ENCODE measurements at regions not wholly inside any gene's neighbourhood (a gene's known extent, or its start where the extent isn't known, plus 50 kb on each side); places are given as distances from the start of the nearest gene placed in this dataset.

GRCh38 chr16:66135838-66136237, 230.7 kb upstream of the CDH5 start:
- Histone ChIP-seq H3K27me3 (no peaks in the 10 kb centered on the region), H3K4me1 (no peaks in the 10 kb centered on the region), H3K27ac (no peak overlapping the region), H3K4me3 (no peak overlapping the region), H3K36me3 (replicated peaks in 1 of 2; ENCODE audit: insufficient read depth in 1 of 2, low read depth in 2 of 2) (no peaks in the 10 kb centered on the region), H3K9me3 (no peaks in the 10 kb centered on the region)
- TF ChIP-seq POLR2A (IDR thresholded peaks at IDR 0.05): no peak
- TF ChIP-seq CTCF (IDR thresholded peaks at IDR 0.05): no peak
- WGBS, 2 donors: 89 to 94% methylated on average over 4 to 5 of the region's 5 CpGs
- intact Hi-C loops (cut with DNase I): no loop called here
- DNase-seq (no peak), ATAC-seq (no peak)

- H3K4me3 ChIP-seq: no peak overlapping the region
- H3K27ac ChIP-seq: no peak overlapping the region
- no peaks in the 10 kb centered on the region for H3K9me3 ChIP-seq
- H3K36me3 ChIP-seq (replicated peaks in 1 of 2; ENCODE audit: insufficient read depth in 1 of 2, low read depth in 2 of 2): no peaks in the 10 kb centered on the region
- ATAC-seq (no peak), DNase-seq (peak in 3 of 4 donors; percentile 12 to 19 (median 13))
- WGBS, 2 donors: 31 to 39% methylated on average over 4 of the region's 4 CpGs
- H3K4me1 ChIP-seq: no peaks in the 10 kb centered on the region
- intact Hi-C loops (cut with DNase I): no loop called here
- no peak for TF ChIP-seq POLR2A (IDR thresholded peaks at IDR 0.05)
- no peak for TF ChIP-seq CTCF (IDR thresholded peaks at IDR 0.05)
- H3K27me3 ChIP-seq: no peaks in the 10 kb centered on the region
Observed at GRCh38 chr16:66135421-66135831, 231.1 kb upstream of the CDH5 start.

GRCh38 chr16:66134875-66135274, 231.6 kb upstream of the CDH5 start:
- TF ChIP-seq CTCF (IDR thresholded peaks at IDR 0.05): no peak
- no peak for TF ChIP-seq POLR2A (IDR thresholded peaks at IDR 0.05)
- DNase-seq (no peak), ATAC-seq (no peak)
- Histone ChIP-seq H3K36me3 (replicated peaks in 1 of 2; ENCODE audit: insufficient read depth in 1 of 2, low read depth in 2 of 2) (no peaks in the 10 kb centered on the region), H3K27me3 (no peaks in the 10 kb centered on the region), H3K4me1 (no peaks in the 10 kb centered on the region), H3K9me3 (no peaks in the 10 kb centered on the region), H3K27ac (no peak overlapping the region), H3K4me3 (no peak overlapping the region)
- 49 to 53% methylated on average over 4 to 5 of the region's 5 CpGs for WGBS, 2 donors
- intact Hi-C loops (cut with DNase I): no loop called here

- intact Hi-C loops (cut with DNase I): no loop called here
- no peak overlapping the region for H3K4me3 ChIP-seq
- DNase-seq (no peak), ATAC-seq (no peak)
- no peaks in the 10 kb centered on the region for H3K36me3 ChIP-seq (replicated peaks in 1 of 2; ENCODE audit: insufficient read depth in 1 of 2, low read depth in 2 of 2)
- no peaks in the 10 kb centered on the region for H3K4me1 ChIP-seq
- no peak overlapping the region for H3K27ac ChIP-seq
- H3K27me3 ChIP-seq: no peaks in the 10 kb centered on the region
- TF ChIP-seq CTCF (IDR thresholded peaks at IDR 0.05) (no peak), POLR2A (IDR thresholded peaks at IDR 0.05) (no peak)
- no peaks in the 10 kb centered on the region for H3K9me3 ChIP-seq
- 53 to 57% methylated on average over 6 of the region's 6 CpGs for WGBS, 2 donors
Observed at GRCh38 chr16:66133643-66134338, 232.7 kb upstream of the CDH5 start.

- Histone ChIP-seq H3K27me3 (no peaks in the 10 kb centered on the region), H3K9me3 (no peaks in the 10 kb centered on the region), H3K27ac (no peak overlapping the region), H3K4me3 (no peak overlapping the region), H3K4me1 (no peaks in the 10 kb centered on the region), H3K36me3 (replicated peaks in 1 of 2; ENCODE audit: insufficient read depth in 1 of 2, low read depth in 2 of 2) (no peaks in the 10 kb centered on the region)
- WGBS, 2 donors: 53 to 54% methylated on average over 3 of the region's 3 CpGs
- intact Hi-C loops (cut with DNase I): no loop called here
- ATAC-seq: no peak
- TF ChIP-seq POLR2A (IDR thresholded peaks at IDR 0.05): no peak
- no peak for TF ChIP-seq CTCF (IDR thresholded peaks at IDR 0.05)
- DNase-seq: no peak
Observed at GRCh38 chr16:66131895-66132294, 234.6 kb upstream of the CDH5 start.
